Thyroid gland (tissue), 4 donors: ENCODE measurements at regions not wholly inside any gene's neighbourhood (a gene's known extent, or its start where the extent isn't known, plus 50 kb on each side); places are given as distances from the start of the nearest gene placed in this dataset.

Experiments
- DNase-seq, 2 donors: peaks; one replicate each; pipeline ENCODE4 v3.0.0-alpha.2; 2019
- H3K27ac ChIP-seq, 3 donors: fragments of 200-600 bp; sonication (generic); 1 replicate in 2 of 3; 2 replicates in 1 of 3; pipeline ENCODE4 v1.5.1; 2016 to 2019; ENCODE audit warnings: mild to moderate bottlenecking in 1 of 3, moderate library complexity in 1 of 3
- H3K27me3 ChIP-seq: fragments of 200-600 bp; sonication (generic); one replicate; pipeline ENCODE4 v1.5.1; 2019
- H3K36me3 ChIP-seq, 2 donors: fragments of 200-600 bp; sonication (generic); one replicate each; pipeline ENCODE4 v1.5.1; 2016 to 2019
- H3K4me1 ChIP-seq, 2 donors: fragments of 200-600 bp; sonication (generic); one replicate each; pipeline ENCODE4 v1.5.1; 2017 to 2019
- H3K4me3 ChIP-seq, 3 donors: fragments of 200-600 bp; sonication (generic); replicated peaks in 1 of 3; 1 replicate in 2 of 3; 2 replicates in 1 of 3; pipeline ENCODE4 v1.5.1; 2016; ENCODE audit warnings: mild to moderate bottlenecking in 1 of 3
- H3K9me3 ChIP-seq: fragments of 200-600 bp; sonication (generic); one replicate; pipeline ENCODE4 v1.5.1; 2017
- POLR2A ChIP-seq, 2 donors: fragments of 450-650 bp; IDR thresholded peaks; one replicate each; pipeline ENCODE4 v1.6.1; 2017; ENCODE audit warnings: antibody characterized with exemption in 2 of 2, mild to moderate bottlenecking in 2 of 2, moderate library complexity in 1 of 2
- WGBS, 2 donors: methylation state at CpG; one replicate each; pipeline ENCODE4 v1.1.5; 2017; 5-methylcytosine and 5-hydroxymethylcytosine counted together
- intact Hi-C: fragments of 100-400 bp; cut with DNase I; formaldehyde crosslinking; loops from one replicate; pipeline ENCODE4 v1.15.1; 2023
- TF ChIP-seq, protein P1 (sequence below), 6 experiments: fragments of 200-600 bp in 3 of 6; fragments of 450-650 bp in 3 of 6; sonication (generic) in 3 of 6; IDR thresholded peaks; one replicate each; pipeline ENCODE4 v1.5.1; 2016 to 2019; ENCODE audit warnings: antibody characterized with exemption in 6 of 6, mild to moderate bottlenecking in 2 of 6, inconsistent platforms in 1 of 6, moderate library complexity in 1 of 6

- 78 to 80% methylated on average over 22 to 32 of the region's 32 CpGs for WGBS, 2 donors
- no peaks in the 10 kb centered on the region for H3K9me3 ChIP-seq
- DNase-seq = no peak
- H3K27me3 ChIP-seq = no peaks in the 10 kb centered on the region
- H3K27ac ChIP-seq = no peak overlapping the region
- peaks cover 0 to 9% of the 10 kb centered on the region in 2 donors for H3K4me1 ChIP-seq
- TF ChIP-seq, protein P1, sequence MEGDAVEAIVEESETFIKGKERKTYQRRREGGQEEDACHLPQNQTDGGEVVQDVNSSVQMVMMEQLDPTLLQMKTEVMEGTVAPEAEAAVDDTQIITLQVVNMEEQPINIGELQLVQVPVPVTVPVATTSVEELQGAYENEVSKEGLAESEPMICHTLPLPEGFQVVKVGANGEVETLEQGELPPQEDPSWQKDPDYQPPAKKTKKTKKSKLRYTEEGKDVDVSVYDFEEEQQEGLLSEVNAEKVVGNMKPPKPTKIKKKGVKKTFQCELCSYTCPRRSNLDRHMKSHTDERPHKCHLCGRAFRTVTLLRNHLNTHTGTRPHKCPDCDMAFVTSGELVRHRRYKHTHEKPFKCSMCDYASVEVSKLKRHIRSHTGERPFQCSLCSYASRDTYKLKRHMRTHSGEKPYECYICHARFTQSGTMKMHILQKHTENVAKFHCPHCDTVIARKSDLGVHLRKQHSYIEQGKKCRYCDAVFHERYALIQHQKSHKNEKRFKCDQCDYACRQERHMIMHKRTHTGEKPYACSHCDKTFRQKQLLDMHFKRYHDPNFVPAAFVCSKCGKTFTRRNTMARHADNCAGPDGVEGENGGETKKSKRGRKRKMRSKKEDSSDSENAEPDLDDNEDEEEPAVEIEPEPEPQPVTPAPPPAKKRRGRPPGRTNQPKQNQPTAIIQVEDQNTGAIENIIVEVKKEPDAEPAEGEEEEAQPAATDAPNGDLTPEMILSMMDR (IDR thresholded peaks at IDR 0.05) = no peak
- TF ChIP-seq POLR2A (IDR thresholded peaks at IDR 0.05) = no peak
- no peak overlapping the region for H3K4me3 ChIP-seq
- intact Hi-C loops = no loop called here
- no peaks in the 10 kb centered on the region for H3K36me3 ChIP-seq
Measured at GRCh38 chr4:3675251-3676115, 90.7 kb upstream of the ADRA2C start.

GRCh38 chr4:3674479-3674851 is 91.7 kb upstream of the ADRA2C start:
- intact Hi-C loops = no loop called here
- no peak for TF ChIP-seq POLR2A (IDR thresholded peaks at IDR 0.05)
- TF ChIP-seq, protein P1 (IDR thresholded peaks at IDR 0.05) = no peak
- 53 to 74% methylated on average over 5 to 7 of the region's 7 CpGs for WGBS, 2 donors
- no peaks in the 10 kb centered on the region for H3K27me3 ChIP-seq
- no peak overlapping the region for H3K27ac ChIP-seq
- H3K4me1 ChIP-seq = peaks cover 0 to 2% of the 10 kb centered on the region in 2 donors
- H3K4me3 ChIP-seq = no peak overlapping the region
- H3K36me3 ChIP-seq = no peaks in the 10 kb centered on the region
- H3K9me3 ChIP-seq = no peaks in the 10 kb centered on the region
- DNase-seq = no peak

- no peak for DNase-seq
- WGBS, 2 donors = 88 to 89% methylated on average over 11 to 13 of the region's 13 CpGs
- Histone ChIP-seq H3K27me3 (no peaks in the 10 kb centered on the region), H3K9me3 (no peaks in the 10 kb centered on the region), H3K4me1 (no peaks in the 10 kb centered on the region), H3K4me3 (no peak overlapping the region), H3K36me3 (no peaks in the 10 kb centered on the region), H3K27ac (no peak overlapping the region)
- TF ChIP-seq, protein P1 (IDR thresholded peaks at IDR 0.05) = no peak
- TF ChIP-seq POLR2A (IDR thresholded peaks at IDR 0.05) = no peak
- intact Hi-C loops = no loop called here
Measured at GRCh38 chr4:3673716-3674478, 92.3 kb upstream of the ADRA2C start.

GRCh38 chr4:3673176-3673575 is 93.0 kb upstream of the ADRA2C start:
- WGBS, 2 donors = 75 to 90% methylated on average over 4 of the region's 4 CpGs
- Histone ChIP-seq H3K9me3 (no peaks in the 10 kb centered on the region), H3K4me3 (no peak overlapping the region), H3K27ac (no peak overlapping the region), H3K36me3 (no peaks in the 10 kb centered on the region), H3K4me1 (no peaks in the 10 kb centered on the region), H3K27me3 (no peaks in the 10 kb centered on the region)
- no peak for DNase-seq
- intact Hi-C loops = no loop called here
- TF ChIP-seq, protein P1 (IDR thresholded peaks at IDR 0.05) = no peak
- TF ChIP-seq POLR2A (IDR thresholded peaks at IDR 0.05) = no peak

- H3K27me3 ChIP-seq = no peaks in the 10 kb centered on the region
- intact Hi-C loops = no loop called here
- DNase-seq = no peak
- H3K4me3 ChIP-seq = no peak overlapping the region
- 94 to 100% methylated on average over 3 of the region's 3 CpGs for WGBS, 2 donors
- no peak overlapping the region for H3K27ac ChIP-seq
- TF ChIP-seq, protein P1 (IDR thresholded peaks at IDR 0.05) = no peak
- TF ChIP-seq POLR2A (IDR thresholded peaks at IDR 0.05) = no peak
- no peaks in the 10 kb centered on the region for H3K36me3 ChIP-seq
- no peaks in the 10 kb centered on the region for H3K9me3 ChIP-seq
- H3K4me1 ChIP-seq = no peaks in the 10 kb centered on the region
Measured at GRCh38 chr4:3672465-3672831, 93.7 kb upstream of the ADRA2C start.
